HUDEP-2 (cell line): ENCODE measurements at regions not wholly inside any gene's neighbourhood (a gene's known extent, or its start where the extent isn't known, plus 50 kb on each side); places are given as distances from the start of the nearest gene placed in this dataset.

Experiments used
- DNase-seq, 76 experiments: peaks; one replicate each; lab custom pipeline; 2025; ENCODE audit not compliant: unreplicated experiment in 76 of 76; lab: John Stamatoyannopoulos, UW

DNA sequence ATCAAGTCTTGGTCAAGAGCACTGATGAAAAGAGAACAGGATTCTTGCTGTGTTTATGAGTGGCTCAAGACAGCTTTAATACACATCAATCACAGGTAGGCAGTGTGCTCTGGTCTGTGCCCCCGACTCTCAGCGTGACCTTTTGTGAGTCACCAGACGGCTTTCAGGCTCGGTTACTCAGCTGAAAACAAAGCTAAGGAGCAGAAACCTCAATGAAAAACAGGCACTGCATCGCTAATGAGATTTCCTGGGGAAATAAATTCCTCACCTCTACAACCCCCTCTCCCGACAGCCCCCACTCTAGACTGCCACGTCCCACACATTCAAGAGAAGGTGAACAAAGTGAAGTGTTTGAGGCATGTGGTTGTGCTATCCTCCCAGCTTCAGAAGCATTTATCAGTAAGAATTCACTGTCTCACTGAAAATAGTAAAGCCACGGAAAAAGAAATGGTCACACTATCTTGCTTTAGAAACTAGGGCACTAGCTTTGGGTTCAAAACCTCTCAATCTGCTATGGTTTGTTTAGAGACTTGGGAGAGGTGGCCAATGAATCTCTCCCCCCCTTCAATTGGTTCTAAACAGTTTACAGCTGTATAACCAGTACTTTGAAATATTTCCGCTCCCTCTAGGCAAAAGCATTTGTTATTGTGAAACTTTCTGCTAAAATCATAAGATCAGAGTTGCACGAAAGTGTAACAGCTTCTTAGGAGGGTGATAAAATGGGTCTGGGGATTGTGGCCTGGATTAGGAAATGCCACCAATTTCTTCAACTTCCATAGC, 199.5 kb upstream of the PMFBP1 start:
- DNase-seq: no peak

DNA sequence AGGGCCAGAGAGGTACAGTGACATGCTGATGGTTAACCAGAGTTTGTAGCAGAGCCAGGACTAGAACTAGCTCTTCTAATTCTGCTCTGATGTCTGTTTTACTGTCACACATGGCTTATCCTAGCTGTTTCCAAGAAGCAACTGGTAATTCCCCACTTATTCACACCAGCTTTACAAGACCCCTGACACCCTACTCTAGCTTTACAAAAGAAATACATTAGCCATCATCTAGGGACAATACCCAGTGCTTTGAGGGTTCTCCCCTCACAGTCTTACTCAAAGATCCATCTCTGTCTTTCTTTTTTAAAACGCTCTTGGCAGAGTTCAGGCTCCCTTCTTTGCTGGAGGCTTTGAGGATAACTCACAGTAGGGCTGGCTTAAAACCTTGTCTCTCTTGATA, 197.3 kb upstream of the PMFBP1 start:
- no peak for DNase-seq

DNA sequence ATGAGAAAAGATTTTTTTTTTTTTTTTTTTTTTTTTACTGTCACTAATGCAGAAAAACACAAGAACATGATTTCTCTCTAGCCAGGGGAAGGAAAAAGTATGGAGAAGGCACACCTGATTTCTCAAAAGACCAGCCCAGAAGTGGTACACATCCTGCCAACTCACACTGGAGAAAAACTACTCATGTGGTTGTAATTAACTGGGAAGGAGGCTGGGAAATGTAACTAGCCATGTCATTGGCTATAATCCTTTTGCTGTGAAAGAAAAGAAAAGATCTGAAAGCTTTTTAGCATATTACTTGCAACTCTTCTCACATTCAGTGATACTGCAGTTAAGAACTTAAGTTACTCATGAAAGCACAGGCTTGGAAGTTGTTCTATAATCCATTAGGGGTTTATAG, 195.9 kb upstream of the PMFBP1 start:
- no peak for DNase-seq

DNA sequence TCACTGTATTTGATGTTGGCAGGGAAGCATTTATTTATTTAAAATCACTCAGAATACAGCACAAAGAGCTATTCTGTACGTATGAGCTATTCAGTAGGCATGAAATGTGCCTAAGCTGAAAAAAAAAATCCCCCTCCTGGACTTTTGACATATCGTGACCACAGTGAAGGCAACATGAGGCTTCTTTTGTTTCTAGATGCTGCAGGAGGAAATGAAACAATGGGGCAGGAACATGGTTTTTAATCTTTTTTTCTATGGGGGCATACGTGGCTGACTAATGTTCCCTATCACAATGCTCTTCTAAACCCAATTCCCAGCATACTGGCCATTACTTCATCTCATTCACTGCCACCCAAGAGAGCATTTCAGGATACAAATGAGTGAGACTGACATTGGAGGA, 191.0 kb upstream of the PMFBP1 start:
- no peak for DNase-seq

DNA sequence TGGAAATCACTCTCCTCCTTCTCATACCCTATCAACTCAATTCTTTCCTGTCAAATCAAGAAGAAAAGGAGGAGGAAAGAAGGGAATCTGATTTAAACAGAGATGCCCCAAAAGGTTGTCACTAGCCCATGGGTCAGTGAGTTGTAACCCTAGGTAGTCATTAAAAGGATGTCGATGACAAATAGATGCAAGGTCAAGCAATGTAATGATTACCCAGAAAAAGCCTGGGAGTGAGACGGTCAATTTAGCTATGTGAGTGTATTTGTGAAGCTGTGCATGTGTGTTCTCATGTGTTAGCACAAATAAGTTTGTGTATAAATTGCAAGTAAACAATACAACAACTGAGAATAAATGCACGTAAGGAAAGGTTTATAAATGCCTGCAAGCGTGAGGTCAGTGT, 190.5 kb upstream of the PMFBP1 start:
- DNase-seq: no peak

DNA sequence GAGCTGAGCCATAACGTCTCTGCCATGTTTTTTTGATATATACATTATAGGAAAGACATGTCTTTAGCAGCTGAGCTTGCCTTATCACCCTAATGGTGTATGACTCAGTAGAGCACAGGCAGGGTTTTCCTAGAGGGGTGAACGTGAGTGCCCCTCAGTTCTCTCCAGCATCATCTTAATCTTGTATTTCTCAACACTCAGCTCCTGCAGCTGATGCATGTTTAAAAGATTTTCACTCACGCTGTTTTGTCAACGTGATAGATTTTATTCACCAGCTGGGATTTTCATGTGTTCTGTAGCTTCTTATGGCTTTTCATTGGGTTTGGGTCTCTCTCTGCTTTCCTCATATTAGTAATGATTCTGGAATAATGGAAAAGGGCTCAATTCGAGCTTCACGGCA, 186.0 kb upstream of the PMFBP1 start:
- DNase-seq: no peak

DNA sequence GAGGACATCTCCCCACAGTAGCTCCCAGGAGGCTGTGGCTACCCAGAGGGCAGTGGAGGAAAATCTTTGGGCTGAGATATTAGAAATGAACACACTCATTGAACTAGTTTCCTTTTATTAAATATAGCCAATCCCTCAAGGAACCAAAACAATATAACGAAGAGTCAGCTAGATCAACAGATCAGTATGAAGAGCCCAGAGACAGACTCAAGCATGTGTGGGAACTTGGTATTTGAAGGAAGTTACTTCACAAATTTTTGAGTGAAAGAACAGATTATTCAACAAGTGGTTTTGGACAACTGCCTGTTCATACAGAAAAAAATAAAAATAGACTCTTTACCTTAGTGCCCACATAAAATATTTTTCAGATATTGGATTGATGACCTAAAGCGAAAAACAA, 183.6 kb upstream of the PMFBP1 start:
- no peak for DNase-seq

DNA sequence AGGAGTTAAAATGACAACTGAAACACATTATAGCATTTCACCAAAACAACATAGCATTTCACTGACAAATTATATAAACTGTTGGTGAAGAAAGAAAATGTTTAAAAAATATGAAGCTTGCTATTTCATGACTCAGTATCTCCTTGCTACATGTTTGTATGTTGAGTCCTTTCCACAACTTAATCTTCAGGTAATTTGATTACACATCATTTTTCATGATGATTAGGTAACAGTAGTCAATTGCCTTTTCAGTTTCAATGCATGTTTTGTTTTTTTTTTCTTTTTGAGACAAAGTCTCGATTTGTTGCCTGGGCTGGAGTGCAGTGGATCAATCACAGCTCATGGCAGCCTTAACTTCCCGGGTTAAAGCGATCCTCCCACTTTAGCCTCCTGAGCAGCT, 177.8 kb upstream of the PMFBP1 start:
- no peak for DNase-seq

DNA sequence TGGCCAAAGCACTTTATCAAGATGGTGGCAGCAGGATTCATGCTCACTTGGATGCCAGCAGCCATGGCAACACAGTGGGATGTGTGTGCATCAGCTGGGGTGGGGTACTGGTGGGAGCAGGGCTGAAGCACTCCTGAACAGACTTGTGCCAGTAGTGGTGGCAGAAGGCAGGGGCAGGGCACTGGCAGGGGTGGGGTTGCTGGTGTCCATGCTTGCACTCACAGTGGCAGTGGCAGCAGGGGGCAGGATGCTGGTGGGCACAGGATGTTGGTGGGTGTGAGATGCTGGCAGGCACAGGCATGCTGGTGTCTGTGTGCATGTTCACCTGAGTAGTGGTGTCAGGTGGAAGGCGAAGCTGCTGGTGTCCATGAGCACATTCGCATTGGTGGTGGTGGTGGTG, 161.0 kb upstream of the PMFBP1 start:
- DNase-seq: no peak

DNA sequence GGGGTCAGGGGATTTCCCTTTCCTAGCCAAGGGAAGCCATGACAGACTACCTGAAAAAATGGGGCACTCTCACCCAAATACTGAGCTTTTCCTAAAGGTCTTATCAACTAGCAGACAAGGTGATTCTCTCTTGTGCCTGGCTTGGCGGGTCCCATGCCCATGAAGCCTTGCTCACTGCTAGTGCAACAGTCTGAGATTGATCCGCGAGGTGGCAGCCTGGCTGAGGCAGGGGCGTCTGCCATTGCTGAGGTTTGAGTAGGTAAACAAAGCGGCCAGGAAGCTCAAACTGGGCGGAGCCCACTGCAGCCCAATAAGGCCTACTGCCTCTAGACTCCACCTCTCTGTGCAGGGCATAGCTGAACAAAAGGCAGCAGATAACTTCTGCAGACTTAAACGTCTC, 152.6 kb upstream of the PMFBP1 start:
- DNase-seq: no peak

DNA sequence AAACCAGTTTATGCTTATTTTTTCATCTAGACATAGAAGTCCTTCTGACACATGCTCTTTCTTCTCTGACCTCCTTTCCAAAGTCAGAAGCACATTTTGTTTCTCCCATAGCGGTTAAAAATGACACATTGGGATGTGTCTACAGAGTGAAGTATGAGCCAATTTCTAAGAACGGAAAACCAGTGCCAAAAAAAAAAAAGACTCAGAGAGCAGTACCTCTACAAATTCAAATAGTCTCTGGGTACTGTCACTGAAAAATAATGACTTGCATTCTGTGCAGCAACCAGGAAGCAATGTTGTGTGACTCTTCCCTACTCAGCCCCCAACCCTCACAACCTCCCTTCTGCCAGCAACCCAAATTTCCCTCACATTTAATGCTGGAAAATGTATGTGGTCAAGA, 145.5 kb upstream of the PMFBP1 start:
- DNase-seq: no peak

DNA sequence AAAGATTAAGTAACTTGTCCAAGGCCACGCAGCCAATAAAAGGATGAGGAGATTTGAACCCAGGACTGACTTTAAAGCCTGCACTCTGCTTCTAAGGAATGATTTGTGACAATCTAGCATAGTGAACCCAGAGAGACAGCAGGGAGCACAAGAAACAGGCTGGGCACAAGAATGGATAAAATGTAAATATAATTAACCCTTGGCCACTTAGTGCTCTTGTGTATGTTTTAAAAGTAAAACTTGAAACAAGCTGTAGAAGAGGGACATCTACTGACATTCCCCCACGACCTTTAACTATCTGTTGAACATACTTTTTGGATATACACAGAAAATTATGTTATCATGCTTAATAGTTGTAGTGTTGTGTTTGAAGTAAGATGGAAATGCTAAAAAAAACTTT, 141.9 kb upstream of the PMFBP1 start:
- no peak for DNase-seq

DNA sequence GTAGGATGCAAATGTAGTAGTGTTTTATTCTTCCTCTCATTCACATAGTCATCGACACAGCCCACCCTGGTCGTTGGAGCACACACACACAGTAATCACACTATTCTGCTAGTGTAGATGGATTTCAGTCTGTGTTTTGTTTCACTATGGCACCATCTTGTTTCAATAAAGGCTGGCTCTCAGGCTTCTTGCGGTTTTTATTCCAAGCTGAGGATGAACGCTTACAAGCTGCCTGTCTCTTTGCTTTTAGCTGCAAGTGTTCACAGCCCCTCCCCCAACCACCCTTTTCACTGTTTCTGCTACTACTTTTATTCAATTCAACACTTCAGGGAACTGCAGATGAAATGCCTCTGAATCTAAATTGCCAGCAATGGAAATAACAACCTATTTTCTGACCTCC, 140.9 kb upstream of the PMFBP1 start:
- no peak for DNase-seq

DNA sequence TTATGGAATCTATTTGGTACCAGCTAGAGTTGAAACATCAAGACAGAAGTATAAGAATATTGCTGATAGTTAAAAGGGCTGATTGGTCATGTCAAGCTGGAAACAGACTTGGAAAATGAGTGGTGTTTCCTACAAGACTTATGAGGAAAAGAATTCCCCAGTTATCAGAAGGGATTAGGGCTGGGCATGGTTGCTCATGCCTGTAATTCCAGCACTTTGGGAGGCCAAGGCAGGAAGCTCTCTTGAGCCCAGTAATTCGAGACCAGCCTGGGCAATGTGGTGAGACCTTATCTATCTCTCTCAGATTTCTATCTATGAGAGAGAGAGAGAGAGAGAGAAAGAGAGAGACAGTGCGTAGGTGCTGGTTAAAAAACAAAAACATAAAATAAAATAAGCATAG, 139.5 kb upstream of the PMFBP1 start:
- no peak for DNase-seq

DNA sequence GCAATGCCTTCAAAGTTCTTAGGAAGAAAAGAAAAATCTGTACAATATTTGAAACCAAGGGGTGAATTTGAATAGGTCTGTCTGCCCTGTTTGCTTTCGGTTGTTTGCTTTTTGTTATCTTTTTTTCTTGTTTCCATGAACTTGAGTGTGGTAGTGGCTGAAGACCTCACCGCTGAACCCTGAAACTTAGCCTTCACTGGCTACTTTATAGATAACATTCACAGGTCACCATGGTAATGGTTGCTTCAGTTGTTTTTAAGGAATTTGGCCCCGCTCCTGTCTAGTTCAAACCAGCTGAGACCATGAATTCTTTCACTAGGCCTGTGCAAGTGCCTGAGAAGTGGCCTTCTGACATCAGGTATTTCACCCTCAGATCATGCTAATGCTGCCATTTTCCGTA, 137.0 kb upstream of the PMFBP1 start:
- DNase-seq: no peak

DNA sequence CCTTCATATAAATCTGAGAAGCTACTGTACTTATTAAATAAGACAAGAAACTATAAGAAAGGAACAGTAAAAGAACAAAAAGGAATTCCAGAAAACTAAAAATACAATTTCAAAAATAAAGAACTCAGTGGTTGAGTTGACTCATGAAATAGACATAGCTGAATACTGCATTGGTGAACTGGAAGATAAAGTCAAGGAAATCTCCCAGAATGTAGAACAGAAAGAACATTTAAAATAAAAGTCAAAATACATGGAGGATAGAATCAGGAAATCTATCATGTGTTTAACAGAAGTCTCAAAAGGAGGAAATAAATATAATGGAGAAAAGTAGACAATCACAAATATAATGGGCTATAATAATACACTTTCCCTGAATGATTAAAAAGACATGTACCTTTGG, 136.4 kb upstream of the PMFBP1 start:
- no peak for DNase-seq

DNA sequence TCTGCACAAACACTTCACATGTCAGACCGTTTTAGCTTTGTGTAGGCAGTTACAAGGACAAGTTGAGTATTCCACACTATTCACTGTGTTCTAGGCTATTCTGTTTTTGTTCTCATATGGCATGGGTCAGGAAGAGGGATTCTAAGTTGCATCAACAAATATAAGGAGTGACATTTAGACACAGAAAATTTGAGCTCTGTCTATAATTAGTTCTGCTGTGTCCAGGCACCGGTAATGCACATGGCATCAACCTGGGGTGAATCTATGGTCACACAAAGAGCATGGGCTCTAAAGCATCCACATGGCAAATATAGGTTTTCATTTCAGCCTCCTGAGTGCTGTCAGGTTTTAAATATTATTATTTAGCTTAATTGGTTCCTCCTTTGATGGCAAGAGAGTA, 130.4 kb upstream of the PMFBP1 start:
- no peak for DNase-seq

DNA sequence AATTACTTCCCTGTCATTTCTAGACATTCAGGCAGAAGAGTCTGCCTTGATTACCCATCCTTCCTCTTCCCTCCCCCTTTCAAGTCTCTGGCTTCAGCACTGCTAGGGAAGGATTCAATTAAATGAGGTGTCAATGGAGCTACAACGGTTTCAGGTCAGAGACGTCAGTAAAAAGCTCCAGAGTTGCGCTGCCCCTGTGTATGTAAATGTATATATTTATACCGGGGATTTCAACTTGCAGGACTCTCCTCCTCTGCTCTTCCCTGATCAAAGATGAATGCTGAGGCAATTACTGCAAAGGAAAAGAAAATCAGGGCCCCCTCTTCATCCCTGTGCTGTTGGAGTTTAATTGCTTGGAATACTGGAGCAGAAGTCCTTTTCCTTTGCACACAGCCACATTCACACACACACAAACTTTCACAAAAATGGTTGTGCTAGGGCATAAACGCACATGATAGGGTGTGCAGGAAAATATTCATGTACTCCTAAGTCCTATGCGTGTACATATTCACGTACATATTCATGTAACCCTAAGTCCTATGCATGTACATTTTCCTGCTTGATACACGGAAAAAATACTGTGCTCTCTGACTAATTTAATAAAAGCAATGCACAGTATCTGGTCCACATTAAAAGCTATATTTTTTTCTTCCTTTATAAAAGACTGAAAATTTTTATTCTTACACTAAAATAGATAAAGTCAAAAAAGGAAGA, 129.7 kb upstream of the PMFBP1 start:
- no peak for DNase-seq

DNA sequence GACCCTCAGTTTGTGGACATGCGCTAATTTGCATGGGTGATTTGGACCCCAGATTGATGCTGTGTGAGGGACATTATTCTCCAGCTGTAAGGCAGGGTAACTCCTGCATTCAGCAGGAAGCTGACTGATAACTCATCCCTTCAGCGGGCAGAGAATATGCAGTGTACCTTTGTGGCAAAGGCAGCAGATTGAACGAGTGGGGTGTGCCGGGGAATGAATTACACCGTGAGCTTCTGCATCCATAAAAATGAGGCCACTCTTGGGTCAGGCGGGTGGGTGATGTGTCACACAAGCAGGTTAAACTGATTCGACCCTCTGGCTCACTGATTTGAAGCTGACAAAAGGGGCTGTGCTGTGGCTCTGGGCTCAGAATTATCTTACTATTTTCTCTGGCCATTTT, 128.9 kb upstream of the PMFBP1 start:
- no peak for DNase-seq

DNA sequence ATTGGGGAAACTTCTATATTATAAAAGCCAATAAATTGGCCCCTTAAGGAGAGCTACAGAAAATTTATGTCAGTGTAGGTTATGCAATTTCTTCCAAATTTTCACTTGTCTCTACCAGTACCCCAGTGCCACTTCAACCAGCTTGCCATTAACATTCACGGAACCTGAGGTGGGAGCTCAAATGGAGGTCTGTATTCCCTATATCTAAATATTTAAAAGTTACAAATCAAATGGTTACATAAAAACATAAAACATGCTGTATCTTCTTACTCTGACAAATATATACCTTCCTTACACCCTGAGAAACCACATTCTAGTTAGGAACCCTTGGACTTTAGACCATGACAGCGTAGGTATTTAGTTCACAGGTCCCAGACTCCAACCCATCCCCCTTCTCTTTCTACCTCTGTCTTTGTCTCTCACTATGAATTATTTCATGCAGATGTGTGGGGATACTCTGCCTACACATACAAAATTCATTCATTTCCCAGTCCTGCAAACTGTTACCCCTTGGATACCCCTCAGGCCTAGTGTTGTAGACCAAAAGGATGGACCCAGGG, 127.8 kb upstream of the PMFBP1 start:
- DNase-seq: no peak

DNA sequence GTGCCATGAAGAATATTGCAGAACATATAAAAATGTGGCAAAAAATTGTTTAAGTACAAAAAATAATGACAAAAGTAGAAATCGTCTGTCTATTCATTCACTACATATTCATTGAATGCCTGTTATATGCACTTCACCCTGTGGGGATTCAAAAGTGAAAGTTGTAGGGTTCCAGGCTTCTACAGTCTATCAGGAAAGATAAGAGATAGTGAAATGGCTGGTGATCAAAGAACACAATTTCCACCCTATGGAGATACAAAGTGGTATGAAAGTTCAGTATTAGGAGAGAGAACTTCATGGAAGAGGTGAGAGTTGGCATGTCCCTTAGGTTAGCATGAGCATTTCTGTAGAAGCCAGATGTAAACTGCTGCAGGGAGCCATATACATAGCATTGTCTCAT, 127.0 kb upstream of the PMFBP1 start:
- DNase-seq: no peak

DNA sequence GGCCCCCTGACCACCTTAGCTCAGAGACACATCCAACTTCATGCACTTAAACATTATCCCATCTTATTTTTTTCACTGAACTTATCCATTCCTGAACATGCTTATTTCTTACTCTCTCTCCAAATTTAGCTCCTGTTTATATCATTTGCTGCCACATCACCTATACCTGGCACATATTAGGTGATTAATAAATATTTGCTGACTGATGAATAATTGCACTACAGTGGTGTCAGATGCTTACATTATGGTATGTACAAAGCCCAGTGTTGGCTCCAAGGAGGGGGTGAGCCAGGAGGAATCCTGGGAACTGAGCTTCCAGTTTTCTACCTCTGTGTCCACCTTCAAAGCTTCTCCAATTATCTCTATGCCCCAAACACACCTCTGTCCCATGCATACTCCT, 124.0 kb upstream of the PMFBP1 start:
- no peak for DNase-seq
